ENCODE measurements at regions not wholly inside any gene's neighbourhood (a gene's known extent, or its start where the extent isn't known, plus 50 kb on each side); places are given as distances from the start of the nearest gene placed in this dataset.

DNA sequence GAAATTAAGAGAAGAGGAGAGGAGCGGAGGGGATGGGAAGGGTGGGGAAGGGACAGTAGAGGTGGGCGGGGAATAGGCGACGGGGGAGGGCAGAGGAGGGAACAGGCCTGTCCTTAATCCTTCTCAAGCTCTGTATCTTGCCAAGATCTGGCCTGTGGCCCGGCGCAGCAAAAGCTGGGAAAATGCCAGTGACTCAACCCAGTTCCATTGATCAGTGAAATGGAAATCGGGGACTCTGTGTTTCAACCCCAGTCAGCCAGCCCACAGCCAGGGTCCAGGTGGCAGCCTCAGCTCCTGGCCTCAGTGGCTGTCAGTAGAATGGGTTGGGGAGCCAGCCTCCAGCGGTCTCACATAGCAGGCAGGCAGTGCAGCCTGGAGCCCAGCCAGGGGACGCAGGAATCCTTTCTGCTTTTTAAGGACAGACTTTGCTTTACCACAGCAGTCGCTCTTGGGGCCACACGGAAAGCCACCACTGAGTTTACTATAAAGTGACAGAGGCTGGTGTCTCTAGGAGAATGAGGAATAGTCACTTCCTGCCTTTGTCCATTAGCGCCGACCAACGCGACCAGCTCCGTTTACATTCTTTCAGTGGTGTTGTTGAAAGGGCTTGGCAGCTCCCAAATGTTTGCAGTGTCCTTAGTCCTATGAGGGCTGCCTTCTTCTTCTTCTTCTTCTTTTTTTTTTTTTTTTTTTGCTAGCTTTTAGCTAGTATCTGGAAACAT, 128.0 kb downstream of the RIN2 start (continued):
- TF ChIP-seq, protein P1, sequence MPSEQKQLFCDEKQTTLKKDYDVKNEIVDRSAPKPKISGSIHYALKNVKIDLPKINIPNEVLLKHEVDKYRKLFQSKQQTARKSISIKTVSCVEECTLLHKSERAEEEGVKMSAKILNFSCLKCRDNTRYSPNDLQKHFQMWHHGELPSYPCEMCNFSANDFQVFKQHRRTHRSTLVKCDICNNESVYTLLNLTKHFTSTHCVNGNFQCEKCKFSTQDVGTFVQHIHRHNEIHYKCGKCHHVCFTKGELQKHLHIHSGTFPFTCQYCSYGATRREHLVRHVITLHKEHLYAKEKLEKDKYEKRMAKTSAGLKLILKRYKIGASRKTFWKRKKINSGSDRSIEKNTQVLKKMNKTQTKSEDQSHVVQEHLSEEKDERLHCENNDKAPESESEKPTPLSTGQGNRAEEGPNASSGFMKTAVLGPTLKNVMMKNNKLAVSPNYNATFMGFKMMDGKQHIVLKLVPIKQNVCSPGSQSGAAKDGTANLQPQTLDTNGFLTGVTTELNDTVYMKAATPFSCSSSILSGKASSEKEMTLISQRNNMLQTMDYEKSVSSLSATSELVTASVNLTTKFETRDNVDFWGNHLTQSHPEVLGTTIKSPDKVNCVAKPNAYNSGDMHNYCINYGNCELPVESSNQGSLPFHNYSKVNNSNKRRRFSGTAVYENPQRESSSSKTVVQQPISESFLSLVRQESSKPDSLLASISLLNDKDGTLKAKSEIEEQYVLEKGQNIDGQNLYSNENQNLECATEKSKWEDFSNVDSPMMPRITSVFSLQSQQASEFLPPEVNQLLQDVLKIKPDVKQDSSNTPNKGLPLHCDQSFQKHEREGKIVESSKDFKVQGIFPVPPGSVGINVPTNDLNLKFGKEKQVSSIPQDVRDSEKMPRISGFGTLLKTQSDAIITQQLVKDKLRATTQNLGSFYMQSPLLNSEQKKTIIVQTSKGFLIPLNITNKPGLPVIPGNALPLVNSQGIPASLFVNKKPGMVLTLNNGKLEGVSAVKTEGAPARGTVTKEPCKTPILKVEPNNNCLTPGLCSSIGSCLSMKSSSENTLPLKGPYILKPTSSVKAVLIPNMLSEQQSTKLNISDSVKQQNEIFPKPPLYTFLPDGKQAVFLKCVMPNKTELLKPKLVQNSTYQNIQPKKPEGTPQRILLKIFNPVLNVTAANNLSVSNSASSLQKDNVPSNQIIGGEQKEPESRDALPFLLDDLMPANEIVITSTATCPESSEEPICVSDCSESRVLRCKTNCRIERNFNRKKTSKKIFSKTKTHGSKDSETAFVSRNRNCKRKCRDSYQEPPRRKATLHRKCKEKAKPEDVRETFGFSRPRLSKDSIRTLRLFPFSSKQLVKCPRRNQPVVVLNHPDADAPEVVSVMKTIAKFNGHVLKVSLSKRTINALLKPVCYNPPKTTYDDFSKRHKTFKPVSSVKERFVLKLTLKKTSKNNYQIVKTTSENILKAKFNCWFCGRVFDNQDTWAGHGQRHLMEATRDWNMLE (tag by site-specific recombination; conservative IDR thresholded peaks at IDR 0.05; ENCODE audit: low read depth): no peak
- TF ChIP-seq MZF1 (tag by site-specific recombination; IDR thresholded peaks at IDR 0.05; ENCODE audit: borderline replicate concordance) (no peak), ZNF555 (tag by site-specific recombination; conservative IDR thresholded peaks at IDR 0.05) (no peak), GLIS1 (tag by site-specific recombination; IDR thresholded peaks at IDR 0.05) (no peak), ZNF561 (tag by site-specific recombination; IDR thresholded peaks at IDR 0.05; ENCODE audit: borderline replicate concordance) (no peak), ZNF211 (tag by site-specific recombination; IDR thresholded peaks at IDR 0.05; ENCODE audit: low read depth) (no peak), KLF9 (tag by site-specific recombination; IDR thresholded peaks at IDR 0.05; ENCODE audit: low read depth) (no peak), ZNF148 (tag by site-specific recombination; IDR thresholded peaks at IDR 0.05; ENCODE audit: borderline replicate concordance) (no peak)
- TF ChIP-seq, protein P2, sequence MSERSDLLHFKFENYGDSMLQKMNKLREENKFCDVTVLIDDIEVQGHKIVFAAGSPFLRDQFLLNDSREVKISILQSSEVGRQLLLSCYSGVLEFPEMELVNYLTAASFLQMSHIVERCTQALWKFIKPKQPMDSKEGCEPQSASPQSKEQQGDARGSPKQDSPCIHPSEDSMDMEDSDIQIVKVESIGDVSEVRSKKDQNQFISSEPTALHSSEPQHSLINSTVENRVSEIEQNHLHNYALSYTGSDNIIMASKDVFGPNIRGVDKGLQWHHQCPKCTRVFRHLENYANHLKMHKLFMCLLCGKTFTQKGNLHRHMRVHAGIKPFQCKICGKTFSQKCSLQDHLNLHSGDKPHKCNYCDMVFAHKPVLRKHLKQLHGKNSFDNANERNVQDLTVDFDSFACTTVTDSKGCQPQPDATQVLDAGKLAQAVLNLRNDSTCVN (tag by site-specific recombination; optimal IDR thresholded peaks at IDR 0.05): no peak
- TF ChIP-seq, protein P3, sequence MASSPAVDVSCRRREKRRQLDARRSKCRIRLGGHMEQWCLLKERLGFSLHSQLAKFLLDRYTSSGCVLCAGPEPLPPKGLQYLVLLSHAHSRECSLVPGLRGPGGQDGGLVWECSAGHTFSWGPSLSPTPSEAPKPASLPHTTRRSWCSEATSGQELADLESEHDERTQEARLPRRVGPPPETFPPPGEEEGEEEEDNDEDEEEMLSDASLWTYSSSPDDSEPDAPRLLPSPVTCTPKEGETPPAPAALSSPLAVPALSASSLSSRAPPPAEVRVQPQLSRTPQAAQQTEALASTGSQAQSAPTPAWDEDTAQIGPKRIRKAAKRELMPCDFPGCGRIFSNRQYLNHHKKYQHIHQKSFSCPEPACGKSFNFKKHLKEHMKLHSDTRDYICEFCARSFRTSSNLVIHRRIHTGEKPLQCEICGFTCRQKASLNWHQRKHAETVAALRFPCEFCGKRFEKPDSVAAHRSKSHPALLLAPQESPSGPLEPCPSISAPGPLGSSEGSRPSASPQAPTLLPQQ (tag by site-specific recombination; IDR thresholded peaks at IDR 0.05): no peak

- Histone ChIP-seq H3K27ac (ENCODE audit: extremely low read depth, low read depth, low read length) (no peak overlapping the region), H3K4me3 (ENCODE audit: low read depth, low read length) (no peak overlapping the region), H3K4me1 (ENCODE audit: control insufficient read depth, insufficient read depth, low read length) (no peaks in the 10 kb centered on the region), H3K9me3 (ENCODE audit: control insufficient read depth, insufficient read depth, low read depth, low read length) (no peaks in the 10 kb centered on the region), H3K36me3 (ENCODE audit: control insufficient read depth in 2 of 2, insufficient read depth in 1 of 2, low read length in 2 of 2) (no peaks in the 10 kb centered on the region)
- POLR2A ChIA-PET: interaction anchor here (0.7 kb wide), 3 partner anchors 26 to 917 kb away, joined by 3 to 8 read pairs (median 5); no protein-coding TSS in a partner anchor
- CTCF ChIA-PET: interaction anchor here (0.6 to 1.7 kb wide), 6 partner anchors 16 to 131 kb away, joined by 3 to 9 read pairs (median 4); partner anchors contain the start of gene NAA20
- TF ChIP-seq ZNF16 (tag by site-specific recombination; IDR thresholded peaks at IDR 0.05; ENCODE audit: low read depth) (no peak), ZNF211 (tag by site-specific recombination; IDR thresholded peaks at IDR 0.05; ENCODE audit: low read depth) (no peak), KLF8 (tag by site-specific recombination; IDR thresholded peaks at IDR 0.05) (no peak), ZNF19 (tag by site-specific recombination; IDR thresholded peaks at IDR 0.05; ENCODE audit: low read depth) (no peak), ZNF658 (tag by site-specific recombination; IDR thresholded peaks at IDR 0.05) (no peak), ZNF341 (tag by site-specific recombination; IDR thresholded peaks at IDR 0.05; ENCODE audit: low read depth) (no peak), ZNF776 (tag by site-specific recombination; IDR thresholded peaks at IDR 0.05; ENCODE audit: borderline replicate concordance) (no peak), SALL2 (tag by site-specific recombination; IDR thresholded peaks at IDR 0.05; ENCODE audit: borderline replicate concordance) (no peak), ZSCAN16 (tag by site-specific recombination; IDR thresholded peaks at IDR 0.05) (no peak)
- TF ChIP-seq, protein P2 (tag by site-specific recombination; optimal IDR thresholded peaks at IDR 0.05): no peak
These were observed 128.7 kb downstream of the RIN2 start for GRCh38 chr20:19886661-19887288.

Data from HEK293 (cell line).